ENCODE measurements at regions not wholly inside any gene's neighbourhood (a gene's known extent, or its start where the extent isn't known, plus 50 kb on each side); places are given as distances from the start of the nearest gene placed in this dataset.

GRCh38 chr5:152511120-152511519 is 106.0 kb upstream of the NMUR2 start:
- no peak for TF ChIP-seq RAD21 (conservative IDR thresholded peaks at IDR 0.05 in 1 of 2, IDR thresholded peaks at IDR 0.05 in 1 of 2)
- TF ChIP-seq, protein P1, sequence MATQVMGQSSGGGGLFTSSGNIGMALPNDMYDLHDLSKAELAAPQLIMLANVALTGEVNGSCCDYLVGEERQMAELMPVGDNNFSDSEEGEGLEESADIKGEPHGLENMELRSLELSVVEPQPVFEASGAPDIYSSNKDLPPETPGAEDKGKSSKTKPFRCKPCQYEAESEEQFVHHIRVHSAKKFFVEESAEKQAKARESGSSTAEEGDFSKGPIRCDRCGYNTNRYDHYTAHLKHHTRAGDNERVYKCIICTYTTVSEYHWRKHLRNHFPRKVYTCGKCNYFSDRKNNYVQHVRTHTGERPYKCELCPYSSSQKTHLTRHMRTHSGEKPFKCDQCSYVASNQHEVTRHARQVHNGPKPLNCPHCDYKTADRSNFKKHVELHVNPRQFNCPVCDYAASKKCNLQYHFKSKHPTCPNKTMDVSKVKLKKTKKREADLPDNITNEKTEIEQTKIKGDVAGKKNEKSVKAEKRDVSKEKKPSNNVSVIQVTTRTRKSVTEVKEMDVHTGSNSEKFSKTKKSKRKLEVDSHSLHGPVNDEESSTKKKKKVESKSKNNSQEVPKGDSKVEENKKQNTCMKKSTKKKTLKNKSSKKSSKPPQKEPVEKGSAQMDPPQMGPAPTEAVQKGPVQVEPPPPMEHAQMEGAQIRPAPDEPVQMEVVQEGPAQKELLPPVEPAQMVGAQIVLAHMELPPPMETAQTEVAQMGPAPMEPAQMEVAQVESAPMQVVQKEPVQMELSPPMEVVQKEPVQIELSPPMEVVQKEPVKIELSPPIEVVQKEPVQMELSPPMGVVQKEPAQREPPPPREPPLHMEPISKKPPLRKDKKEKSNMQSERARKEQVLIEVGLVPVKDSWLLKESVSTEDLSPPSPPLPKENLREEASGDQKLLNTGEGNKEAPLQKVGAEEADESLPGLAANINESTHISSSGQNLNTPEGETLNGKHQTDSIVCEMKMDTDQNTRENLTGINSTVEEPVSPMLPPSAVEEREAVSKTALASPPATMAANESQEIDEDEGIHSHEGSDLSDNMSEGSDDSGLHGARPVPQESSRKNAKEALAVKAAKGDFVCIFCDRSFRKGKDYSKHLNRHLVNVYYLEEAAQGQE (IDR thresholded peaks at IDR 0.05): no peak
- no peak for TF ChIP-seq CTCF (IDR thresholded peaks at IDR 0.05)
- TF ChIP-seq, protein P2, sequence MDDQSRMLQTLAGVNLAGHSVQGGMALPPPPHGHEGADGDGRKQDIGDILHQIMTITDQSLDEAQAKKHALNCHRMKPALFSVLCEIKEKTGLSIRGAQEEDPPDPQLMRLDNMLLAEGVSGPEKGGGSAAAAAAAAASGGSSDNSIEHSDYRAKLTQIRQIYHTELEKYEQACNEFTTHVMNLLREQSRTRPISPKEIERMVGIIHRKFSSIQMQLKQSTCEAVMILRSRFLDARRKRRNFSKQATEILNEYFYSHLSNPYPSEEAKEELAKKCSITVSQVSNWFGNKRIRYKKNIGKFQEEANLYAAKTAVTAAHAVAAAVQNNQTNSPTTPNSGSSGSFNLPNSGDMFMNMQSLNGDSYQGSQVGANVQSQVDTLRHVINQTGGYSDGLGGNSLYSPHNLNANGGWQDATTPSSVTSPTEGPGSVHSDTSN (IDR thresholded peaks at IDR 0.05): no peak
- no peak for TF ChIP-seq NR3C1 (IDR thresholded peaks at IDR 0.05)
- TF ChIP-seq POLR2A (IDR thresholded peaks at IDR 0.05; ENCODE audit: low read length): no peak
- TF ChIP-seq, protein P3, sequence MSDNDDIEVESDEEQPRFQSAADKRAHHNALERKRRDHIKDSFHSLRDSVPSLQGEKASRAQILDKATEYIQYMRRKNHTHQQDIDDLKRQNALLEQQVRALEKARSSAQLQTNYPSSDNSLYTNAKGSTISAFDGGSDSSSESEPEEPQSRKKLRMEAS (IDR thresholded peaks at IDR 0.05): no peak
- no peak for TF ChIP-seq ZSCAN20 (CRISPR knock-in tag; IDR thresholded peaks at IDR 0.05)
